HG02884 (cell line): ENCODE measurements at regions not wholly inside any gene's neighbourhood (a gene's known extent, or its start where the extent isn't known, plus 50 kb on each side); places are given as distances from the start of the nearest gene placed in this dataset.
"Not testable (repeated sequence)": the region's sequence is repeated elsewhere in the genome, so short reads cannot be mapped to it uniquely, and the experiment has no call there.

ENCODE experiments used
- ATAC-seq: cut with Tn5 transposase; IDR thresholded peaks from one replicate; pipeline ENCODE4 v1.9.1; 2021; ENCODE audit warnings: mild to moderate bottlenecking, moderate library complexity; ENCODE audit not compliant: unreplicated experiment

DNA sequence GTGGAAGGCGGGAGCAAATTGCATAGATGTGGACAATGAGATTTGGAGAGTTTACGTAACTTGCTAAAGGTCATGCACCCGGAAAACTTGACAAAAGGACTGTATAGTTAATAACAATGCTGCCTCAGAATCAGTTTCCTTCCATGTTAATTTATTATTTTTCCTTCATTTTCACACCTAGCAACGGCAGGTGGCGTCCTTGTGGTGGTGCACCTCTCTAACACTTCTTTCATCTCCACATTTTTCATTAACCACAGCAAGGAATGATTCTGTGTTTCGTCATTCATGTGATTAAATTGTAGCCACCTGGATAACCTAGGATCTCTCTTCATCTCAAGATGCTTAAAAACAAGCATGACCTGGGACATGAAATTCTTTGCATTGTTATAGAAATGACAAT is 2133.0 kb downstream of the NCAM2 start:
- no peak for ATAC-seq

DNA sequence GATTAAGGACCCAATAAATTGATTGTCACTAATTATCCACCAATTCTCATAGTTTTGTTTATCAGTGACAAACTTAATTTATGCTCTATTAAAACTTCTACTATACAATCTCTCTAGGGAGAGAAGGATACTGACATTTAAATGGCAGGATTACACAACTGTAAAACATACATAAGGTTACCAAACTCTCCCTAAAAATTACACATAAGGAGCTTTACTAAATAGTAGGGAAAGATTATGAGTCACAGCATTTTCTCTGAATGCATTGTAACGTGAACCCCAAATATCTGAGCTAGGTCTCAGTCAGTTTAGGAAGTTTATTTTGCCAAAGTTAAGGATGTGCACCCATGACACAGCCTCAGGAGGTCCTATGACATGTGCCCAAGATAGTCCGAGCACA is 2140.6 kb downstream of the NCAM2 start:
- no peak for ATAC-seq

DNA sequence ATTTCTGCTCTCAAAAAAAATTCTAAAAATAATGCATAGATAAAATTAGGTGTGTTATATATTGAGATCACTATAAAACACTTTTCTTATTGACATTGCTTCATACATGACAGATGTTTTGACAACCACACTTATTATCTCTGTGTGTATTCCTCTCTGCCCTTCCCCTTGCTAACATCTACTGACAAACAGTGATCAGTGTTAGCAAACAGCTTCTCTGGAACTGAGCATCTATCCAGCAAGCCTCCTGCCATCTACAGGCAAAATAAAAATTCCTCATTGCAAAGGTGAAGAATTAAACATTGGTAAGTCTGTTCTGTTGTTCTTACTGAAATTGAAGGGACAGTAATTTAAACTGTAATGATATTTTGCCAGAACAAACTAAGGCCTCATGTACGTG is 2153.9 kb downstream of the NCAM2 start:
- ATAC-seq, result no peak

DNA sequence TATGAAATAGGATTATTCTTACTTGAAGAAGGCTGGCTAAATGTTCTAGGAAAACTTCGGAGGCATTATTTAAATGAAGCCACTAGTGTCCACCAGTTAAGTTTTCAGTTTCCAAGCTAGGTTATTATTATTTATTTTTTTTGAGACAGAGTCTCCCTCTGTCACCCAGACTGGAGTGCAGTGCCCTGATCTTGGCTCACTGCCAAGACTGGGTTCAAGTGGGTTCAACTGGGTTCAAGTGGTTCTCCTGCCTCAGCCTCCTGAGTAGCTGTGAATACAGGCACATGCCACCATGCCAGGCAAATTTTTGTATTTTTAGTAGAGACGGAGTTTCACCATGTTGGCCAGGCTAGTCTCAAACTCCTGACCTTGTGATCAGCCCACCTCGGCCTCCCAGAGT is 2155.6 kb downstream of the NCAM2 start:
- ATAC-seq, result not testable (repeated sequence)

DNA sequence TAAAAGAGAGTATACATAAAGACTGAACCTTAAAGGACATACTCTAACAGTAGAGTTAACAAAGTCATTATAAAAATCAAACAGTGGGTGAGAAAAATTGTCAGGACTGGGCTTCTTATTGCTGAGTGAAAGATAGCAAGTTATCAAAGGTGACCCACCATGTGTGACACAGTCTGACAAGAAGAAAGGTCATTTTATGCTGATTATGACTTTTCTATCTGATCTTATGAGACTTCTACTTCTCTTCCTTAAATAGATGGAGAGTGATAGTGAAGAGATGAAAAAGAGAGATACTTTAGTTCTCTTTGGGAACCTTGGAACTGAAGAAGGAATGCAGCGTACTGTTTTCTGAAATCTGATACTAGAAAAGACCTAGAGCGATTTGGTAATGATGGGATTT is 2157.1 kb downstream of the NCAM2 start:
- no peak for ATAC-seq

DNA sequence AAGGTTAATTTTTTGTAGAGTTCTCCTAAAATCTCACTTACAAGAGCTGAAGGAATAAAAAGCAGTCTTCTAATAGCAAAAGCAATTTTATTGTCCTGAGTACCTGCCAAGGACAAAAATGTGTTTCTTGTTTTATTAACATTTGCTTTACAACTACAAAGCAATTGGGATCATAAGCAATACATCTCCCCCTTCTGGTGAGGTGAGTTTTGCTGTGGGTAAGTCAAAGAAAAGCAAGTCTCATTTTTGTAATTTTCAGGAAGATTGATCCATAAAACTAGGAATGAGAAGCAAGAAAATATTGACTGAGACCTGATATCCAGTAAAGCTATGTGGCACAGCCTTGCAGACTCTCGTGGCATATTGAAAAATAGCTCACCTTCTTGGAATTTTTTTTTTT is 2162.7 kb downstream of the NCAM2 start:
- no peak for ATAC-seq

DNA sequence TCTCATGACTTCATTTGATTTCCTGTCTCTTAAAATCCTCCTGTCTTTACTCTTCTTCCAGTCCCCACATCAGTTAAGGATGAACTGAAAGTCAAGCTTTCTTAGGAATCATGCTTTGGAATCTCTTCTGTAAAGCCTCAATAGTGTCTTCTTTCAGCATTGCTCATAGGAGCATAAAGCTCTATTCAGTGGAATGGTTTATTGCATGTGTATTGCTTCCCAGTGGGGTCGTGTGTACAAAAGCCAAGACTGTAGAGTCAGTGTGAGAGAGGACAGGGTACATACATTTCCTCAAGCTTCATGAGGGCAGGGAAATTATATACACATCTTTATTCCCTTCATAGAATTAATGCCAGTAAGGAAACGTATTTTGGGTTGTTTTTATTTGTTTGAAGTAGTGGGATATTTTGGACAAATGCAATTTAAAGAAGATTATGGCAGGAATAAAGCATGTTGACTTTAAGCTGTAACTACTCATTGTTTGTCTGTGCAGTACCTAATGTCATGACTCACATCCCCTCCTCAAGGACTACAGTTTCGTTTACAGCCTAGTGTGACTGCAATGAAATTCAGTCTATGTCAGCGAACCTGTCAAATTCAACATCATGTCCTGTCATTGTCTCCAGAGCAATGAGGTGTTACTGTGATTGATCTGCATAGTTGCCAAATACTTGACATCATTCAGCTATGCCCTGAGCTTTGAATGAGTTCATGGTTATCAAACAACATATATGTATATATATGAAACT is 2164.2 kb downstream of the NCAM2 start:
- no peak for ATAC-seq
